H1 (cell line): ENCODE measurements at regions not wholly inside any gene's neighbourhood (a gene's known extent, or its start where the extent isn't known, plus 50 kb on each side); places are given as distances from the start of the nearest gene placed in this dataset.

ENCODE experiments used
- ATF3 ChIP-seq: IDR thresholded peaks from 2 replicates; pipeline ENCODE4 v1.6.1; 2011; ENCODE audit warnings: low read depth, mild to moderate bottlenecking, low read length; ENCODE audit not compliant: insufficient read depth
- CHD1 ChIP-seq: IDR thresholded peaks from 2 replicates; pipeline ENCODE4 v1.6.1; 2012; ENCODE audit warnings: low read depth, low read length, improper control_type of control experiment
- EGR1 ChIP-seq: IDR thresholded peaks from 2 replicates; pipeline ENCODE4 v1.6.1; 2011; ENCODE audit warnings: low read depth, low read length, borderline replicate concordance

DNA sequence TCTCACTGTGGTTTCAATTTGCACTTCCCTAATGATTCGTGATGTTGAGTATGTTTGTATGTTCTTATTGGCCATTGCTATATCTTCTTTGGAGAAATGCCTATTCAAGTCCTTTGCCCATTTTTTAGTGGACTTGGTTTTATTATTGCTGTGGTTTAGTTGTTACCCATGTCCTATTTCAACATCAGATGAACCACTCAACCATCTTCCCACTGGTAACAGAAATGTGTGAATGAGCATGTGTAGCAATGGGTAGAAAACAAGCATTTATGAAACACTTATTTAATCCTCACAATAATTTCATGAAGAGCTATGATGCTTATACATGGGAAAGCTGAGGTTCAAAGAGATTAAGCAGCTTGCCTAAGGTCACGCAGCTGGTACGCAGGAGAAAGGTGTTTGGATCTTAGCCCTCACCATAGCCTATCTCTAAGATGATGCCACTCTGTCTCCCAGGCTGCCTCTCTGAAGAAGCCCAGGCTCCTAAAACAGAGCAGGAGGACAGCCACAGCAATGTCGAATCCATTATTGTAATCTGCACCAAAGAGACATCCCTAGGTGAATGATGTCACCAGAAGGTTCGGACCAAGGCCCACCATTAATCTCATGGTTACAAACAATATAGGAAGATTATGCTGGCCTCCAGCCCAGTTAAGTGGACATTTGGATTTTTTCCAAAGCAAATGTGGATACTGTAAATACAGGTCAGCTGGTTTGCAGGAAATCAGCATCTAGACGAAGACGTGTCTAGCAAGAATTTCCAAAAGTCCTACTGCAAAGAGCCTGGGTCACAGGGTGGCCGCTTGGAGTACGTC is 447.6 kb upstream of the ZMIZ1 start (continued):
- no peak for TF ChIP-seq ATF3
- TF ChIP-seq CHD1, result no peak
- no peak for TF ChIP-seq EGR1
- TF ChIP-seq, all 59 proteins: peak for 0
